Uterus (tissue), 3 donors: ENCODE measurements at regions not wholly inside any gene's neighbourhood (a gene's known extent, or its start where the extent isn't known, plus 50 kb on each side); places are given as distances from the start of the nearest gene placed in this dataset.

Source experiments
- DNase-seq, 2 donors: peaks; one replicate each; pipeline ENCODE4 v3.0.0-alpha.2; 2019 to 2020
- H3K27ac ChIP-seq, 2 donors: fragments of 200-600 bp; sonication (generic); 1 replicate in 1 of 2; 2 replicates in 1 of 2; pipeline ENCODE4 v1.5.1; 2016 to 2018
- H3K27me3 ChIP-seq, 2 donors: fragments of 200-600 bp; sonication (generic); one replicate each; pipeline ENCODE4 v1.5.1; 2018 to 2019; ENCODE audit warnings: control low read depth in 1 of 2
- H3K36me3 ChIP-seq, 2 donors: fragments of 200-600 bp; sonication (generic); one replicate each; pipeline ENCODE4 v1.5.1; 2019; ENCODE audit warnings: control low read depth in 1 of 2
- H3K4me1 ChIP-seq, 2 donors: fragments of 200-600 bp; sonication (generic); one replicate each; pipeline ENCODE4 v1.5.1; 2018 to 2019; ENCODE audit warnings: control low read depth in 1 of 2
- H3K4me3 ChIP-seq, 2 donors: fragments of 200-600 bp; sonication (generic); 1 replicate in 1 of 2; 2 replicates in 1 of 2; pipeline ENCODE4 v1.5.1; 2018 to 2019; ENCODE audit warnings: mild to moderate bottlenecking in 1 of 2
- H3K9me3 ChIP-seq, 2 donors: fragments of 200-600 bp; sonication (generic); one replicate each; pipeline ENCODE4 v1.5.1; 2019; ENCODE audit warnings: control low read depth in 1 of 2
- CTCF ChIP-seq, 4 experiments: fragments of 200-600 bp in 2 of 4; fragments of 450-650 bp in 2 of 4; sonication (generic) in 2 of 4; IDR thresholded peaks; one replicate each; pipeline ENCODE4 v1.5.1; 2016 to 2019; ENCODE audit warnings: antibody characterized with exemption in 4 of 4, mild to moderate bottlenecking in 2 of 4, moderate library complexity in 1 of 4
- POLR2A ChIP-seq, 2 donors: fragments of 450-650 bp; IDR thresholded peaks; one replicate each; pipeline ENCODE4 v1.6.1; 2016; ENCODE audit warnings: antibody characterized with exemption in 2 of 2, mild to moderate bottlenecking in 1 of 2, moderate library complexity in 1 of 2
- intact Hi-C: fragments of 100-400 bp; cut with DNase I; formaldehyde crosslinking; loops from one replicate; pipeline ENCODE4 v1.15.1; 2023; ENCODE audit warnings: low total_unique reads
- donor health status: DM: yes; HTN: yes; CAD: no.

GRCh38 chr16:26816266-26816665, 250.5 kb upstream of the C16orf82 start:
- intact Hi-C loops: no loop called here
- Histone ChIP-seq H3K9me3 (no peaks in the 10 kb centered on the region), H3K27ac (no peak overlapping the region), H3K4me3 (no peak overlapping the region), H3K36me3 (no peaks in the 10 kb centered on the region), H3K4me1 (no peaks in the 10 kb centered on the region), H3K27me3 (no peaks in the 10 kb centered on the region)
- no peak for TF ChIP-seq POLR2A (IDR thresholded peaks at IDR 0.05)
- TF ChIP-seq CTCF (IDR thresholded peaks at IDR 0.05): no peak
- no peak for DNase-seq

GRCh38 chr16:26816885-26817571, 249.7 kb upstream of the C16orf82 start:
- no peak for DNase-seq
- no peaks in the 10 kb centered on the region for H3K9me3 ChIP-seq
- no peaks in the 10 kb centered on the region for H3K4me1 ChIP-seq
- H3K27me3 ChIP-seq: no peaks in the 10 kb centered on the region
- no peaks in the 10 kb centered on the region for H3K36me3 ChIP-seq
- no peak overlapping the region for H3K4me3 ChIP-seq
- no peak overlapping the region for H3K27ac ChIP-seq
- intact Hi-C loops: no loop called here
- TF ChIP-seq CTCF (IDR thresholded peaks at IDR 0.05) (no peak), POLR2A (IDR thresholded peaks at IDR 0.05) (no peak)

- no peak overlapping the region for H3K4me3 ChIP-seq
- no peak overlapping the region for H3K27ac ChIP-seq
- DNase-seq: no peak
- no peaks in the 10 kb centered on the region for H3K36me3 ChIP-seq
- H3K9me3 ChIP-seq: no peaks in the 10 kb centered on the region
- no peaks in the 10 kb centered on the region for H3K27me3 ChIP-seq
- intact Hi-C loops: no loop called here
- TF ChIP-seq POLR2A (IDR thresholded peaks at IDR 0.05) (no peak), CTCF (IDR thresholded peaks at IDR 0.05) (no peak)
- no peaks in the 10 kb centered on the region for H3K4me1 ChIP-seq
Measured at GRCh38 chr16:26818393-26818792, 248.3 kb upstream of the C16orf82 start.

- Histone ChIP-seq H3K36me3 (no peaks in the 10 kb centered on the region), H3K4me1 (no peaks in the 10 kb centered on the region), H3K27me3 (no peaks in the 10 kb centered on the region), H3K27ac (no peak overlapping the region), H3K4me3 (no peak overlapping the region), H3K9me3 (no peaks in the 10 kb centered on the region)
- no peak for DNase-seq
- intact Hi-C loops: no loop called here
- TF ChIP-seq CTCF (IDR thresholded peaks at IDR 0.05): no peak
- no peak for TF ChIP-seq POLR2A (IDR thresholded peaks at IDR 0.05)
Measured at GRCh38 chr16:26824469-26824868, 242.3 kb upstream of the C16orf82 start.

GRCh38 chr16:26826500-26826899, 240.2 kb upstream of the C16orf82 start:
- TF ChIP-seq POLR2A (IDR thresholded peaks at IDR 0.05) (no peak), CTCF (IDR thresholded peaks at IDR 0.05) (no peak)
- Histone ChIP-seq H3K9me3 (no peaks in the 10 kb centered on the region), H3K4me3 (no peak overlapping the region), H3K4me1 (no peaks in the 10 kb centered on the region), H3K27me3 (no peaks in the 10 kb centered on the region), H3K36me3 (no peaks in the 10 kb centered on the region), H3K27ac (no peak overlapping the region)
- intact Hi-C loops: no loop called here
- DNase-seq: no peak
